ENCODE measurements at regions not wholly inside any gene's neighbourhood (a gene's known extent, or its start where the extent isn't known, plus 50 kb on each side); places are given as distances from the start of the nearest gene placed in this dataset.
"Not testable (repeated sequence)": the region's sequence is repeated elsewhere in the genome, so short reads cannot be mapped to it uniquely, and the experiment has no call there.

GRCh38 chr4:132694775-132695174 is 454.3 kb upstream of the PCDH10 start:
- H3K4me1 ChIP-seq (ENCODE audit: control insufficient read depth, insufficient read depth, low read length) = no peaks in the 10 kb centered on the region
- no peaks in the 10 kb centered on the region for H3K9me3 ChIP-seq (ENCODE audit: control insufficient read depth, insufficient read depth, low read length)
- no peaks in the 10 kb centered on the region for H3K27me3 ChIP-seq (ENCODE audit: control insufficient read depth, insufficient read depth, low read length)
- H3K9ac ChIP-seq (ENCODE audit: low read depth, low read length) = no peak overlapping the region
- H3K36me3 ChIP-seq (ENCODE audit: control insufficient read depth, insufficient read depth, low read length) = no peaks in the 10 kb centered on the region
- H3K4me3 ChIP-seq (ENCODE audit: low read depth, low read length) = no peak overlapping the region

GRCh38 chr4:132697505-132697904 is 451.6 kb upstream of the PCDH10 start:
- not testable (repeated sequence) for H3K4me1 ChIP-seq (ENCODE audit: control insufficient read depth, insufficient read depth, low read length); H3K36me3 ChIP-seq (ENCODE audit: control insufficient read depth, insufficient read depth, low read length); H3K9me3 ChIP-seq (ENCODE audit: control insufficient read depth, insufficient read depth, low read length); H3K4me3 ChIP-seq (ENCODE audit: low read depth, low read length); H3K9ac ChIP-seq (ENCODE audit: low read depth, low read length); H3K27me3 ChIP-seq (ENCODE audit: control insufficient read depth, insufficient read depth, low read length)

DNA sequence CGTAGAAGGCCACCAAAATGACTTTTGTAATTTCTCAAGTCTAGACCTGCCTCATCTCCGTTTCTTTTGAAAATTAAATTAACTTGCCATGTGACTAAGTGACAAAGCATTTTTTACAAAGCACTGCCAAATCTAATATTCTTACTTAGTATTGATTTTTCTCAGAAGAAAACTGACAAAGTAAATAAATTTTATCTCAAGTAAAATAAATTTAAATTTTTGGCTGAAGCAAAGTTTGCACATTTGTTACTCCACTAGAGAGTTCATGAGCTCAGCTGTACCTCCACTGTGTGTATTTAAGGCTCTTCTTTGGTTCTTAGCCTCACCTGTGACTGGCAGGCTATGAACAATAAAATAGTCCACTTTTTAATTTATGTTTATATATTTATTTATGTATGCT is 441.1 kb upstream of the PCDH10 start:
- H3K4me1 ChIP-seq (ENCODE audit: control insufficient read depth, insufficient read depth, low read length) = no peaks in the 10 kb centered on the region

DNA sequence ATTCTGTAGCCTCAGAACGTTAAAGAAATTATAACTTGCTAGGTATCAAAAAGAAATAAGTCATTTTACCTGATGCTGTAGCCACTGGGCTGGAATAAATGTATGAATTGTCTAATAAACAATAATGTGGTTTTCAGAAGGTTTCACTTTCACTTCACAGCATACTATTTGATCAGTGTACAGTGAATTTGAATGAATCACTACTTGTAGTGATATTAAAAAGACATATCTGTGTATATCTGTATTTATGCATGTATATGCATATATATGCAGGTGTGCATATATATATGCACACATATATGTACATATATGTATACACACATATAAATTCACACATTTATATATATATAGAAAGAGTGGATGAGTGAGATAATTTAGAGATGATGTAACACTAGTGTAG is 440.0 kb upstream of the PCDH10 start:
- H3K36me3 ChIP-seq (ENCODE audit: control insufficient read depth, insufficient read depth, low read length) = no peaks in the 10 kb centered on the region

More for the DNA sequence above, 441.1 kb upstream of the PCDH10 start:
- H3K9me3 ChIP-seq (ENCODE audit: control insufficient read depth, insufficient read depth, low read length) = no peaks in the 10 kb centered on the region
- no peaks in the 10 kb centered on the region for H3K27me3 ChIP-seq (ENCODE audit: control insufficient read depth, insufficient read depth, low read length)
- no peak overlapping the region for H3K9ac ChIP-seq (ENCODE audit: low read depth, low read length)
- no peak overlapping the region for H3K4me3 ChIP-seq (ENCODE audit: low read depth, low read length)
- H3K36me3 ChIP-seq (ENCODE audit: control insufficient read depth, insufficient read depth, low read length) = no peaks in the 10 kb centered on the region

DNA sequence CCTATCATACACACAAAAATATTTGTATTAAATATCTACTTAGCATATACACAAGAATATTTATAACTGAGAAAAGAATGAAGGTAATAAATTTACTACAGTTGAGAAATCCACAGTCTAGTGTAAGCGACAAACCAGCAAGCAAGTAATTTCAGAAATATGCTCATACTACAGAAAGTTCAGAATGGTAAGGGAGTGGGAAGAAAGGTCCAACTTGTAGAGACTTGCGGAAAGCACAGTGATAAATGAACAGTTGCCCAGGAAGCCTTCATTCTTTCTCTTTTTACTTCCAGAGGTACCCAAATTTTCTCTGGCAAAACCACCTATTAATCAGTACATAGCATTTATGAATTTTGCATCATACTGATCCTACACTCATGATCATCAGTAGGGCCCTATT is 438.1 kb upstream of the PCDH10 start:
- Histone ChIP-seq H3K36me3 (ENCODE audit: control insufficient read depth, insufficient read depth, low read length) (no peaks in the 10 kb centered on the region), H3K9ac (ENCODE audit: low read depth, low read length) (no peak overlapping the region), H3K4me1 (ENCODE audit: control insufficient read depth, insufficient read depth, low read length) (no peaks in the 10 kb centered on the region), H3K4me3 (ENCODE audit: low read depth, low read length) (no peak overlapping the region), H3K9me3 (ENCODE audit: control insufficient read depth, insufficient read depth, low read length) (no peaks in the 10 kb centered on the region), H3K27me3 (ENCODE audit: control insufficient read depth, insufficient read depth, low read length) (no peaks in the 10 kb centered on the region)

More for the DNA sequence above, 440.0 kb upstream of the PCDH10 start:
- no peak overlapping the region for H3K4me3 ChIP-seq (ENCODE audit: low read depth, low read length)
- no peaks in the 10 kb centered on the region for H3K27me3 ChIP-seq (ENCODE audit: control insufficient read depth, insufficient read depth, low read length)
- no peaks in the 10 kb centered on the region for H3K9me3 ChIP-seq (ENCODE audit: control insufficient read depth, insufficient read depth, low read length)
- no peak overlapping the region for H3K9ac ChIP-seq (ENCODE audit: low read depth, low read length)
- H3K4me1 ChIP-seq (ENCODE audit: control insufficient read depth, insufficient read depth, low read length) = no peaks in the 10 kb centered on the region

- no peak overlapping the region for H3K9ac ChIP-seq (ENCODE audit: low read depth, low read length)
- H3K27me3 ChIP-seq (ENCODE audit: control insufficient read depth, insufficient read depth, low read length) = no peaks in the 10 kb centered on the region
- H3K4me1 ChIP-seq (ENCODE audit: control insufficient read depth, insufficient read depth, low read length) = no peaks in the 10 kb centered on the region
- no peaks in the 10 kb centered on the region for H3K9me3 ChIP-seq (ENCODE audit: control insufficient read depth, insufficient read depth, low read length)
- H3K4me3 ChIP-seq (ENCODE audit: low read depth, low read length) = no peak overlapping the region
- H3K36me3 ChIP-seq (ENCODE audit: control insufficient read depth, insufficient read depth, low read length) = no peaks in the 10 kb centered on the region
Measured at GRCh38 chr4:132737344-132737743, 411.8 kb upstream of the PCDH10 start.

GRCh38 chr4:132759199-132759780 is 389.8 kb upstream of the PCDH10 start:
- Histone ChIP-seq H3K36me3 (ENCODE audit: control insufficient read depth, insufficient read depth, low read length) (no peaks in the 10 kb centered on the region), H3K4me3 (ENCODE audit: low read depth, low read length) (no peak overlapping the region), H3K4me1 (ENCODE audit: control insufficient read depth, insufficient read depth, low read length) (no peaks in the 10 kb centered on the region), H3K9me3 (ENCODE audit: control insufficient read depth, insufficient read depth, low read length) (no peaks in the 10 kb centered on the region), H3K27me3 (ENCODE audit: control insufficient read depth, insufficient read depth, low read length) (no peaks in the 10 kb centered on the region), H3K9ac (ENCODE audit: low read depth, low read length) (no peak overlapping the region)

DNA sequence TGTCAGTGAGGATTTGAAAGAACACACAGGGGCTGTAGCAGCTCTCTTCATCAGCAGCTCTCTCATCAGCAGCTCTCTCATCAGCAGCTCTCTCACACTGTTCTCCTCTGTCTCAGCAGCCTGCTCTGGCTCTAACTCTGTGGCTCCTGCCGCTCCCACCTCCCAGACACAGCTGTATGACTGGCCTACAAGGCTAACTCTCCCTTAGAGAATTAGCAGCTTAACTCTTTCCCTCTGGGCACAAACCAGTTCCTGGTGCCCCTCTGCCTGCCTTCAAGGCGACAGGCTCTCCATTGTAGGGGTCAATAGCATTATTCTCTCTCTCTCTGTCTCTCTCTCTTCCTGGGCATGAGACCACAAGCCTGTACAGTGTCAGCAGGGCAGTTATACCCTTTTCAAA is 385.6 kb upstream of the PCDH10 start:
- H3K4me3 ChIP-seq (ENCODE audit: low read depth, low read length) = no peak overlapping the region

DNA sequence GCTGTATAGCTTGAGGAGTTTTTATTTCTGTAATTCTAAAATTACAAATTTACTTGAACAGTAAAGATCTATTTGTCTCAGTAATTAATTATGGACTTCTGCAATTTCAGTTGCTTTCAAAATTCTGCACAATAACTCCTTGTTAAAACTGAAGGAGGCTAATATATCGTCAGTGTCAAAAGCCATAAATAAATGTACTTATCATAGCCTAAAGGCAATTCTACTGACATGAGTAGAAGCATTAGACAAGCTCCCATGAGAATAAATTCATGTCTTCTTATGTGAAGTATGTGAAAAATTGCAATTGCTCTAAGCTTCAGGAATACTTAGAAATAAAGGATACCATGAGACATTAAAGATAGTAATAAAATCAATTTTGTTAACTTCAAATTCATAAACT is 381.2 kb upstream of the PCDH10 start:
- Histone ChIP-seq H3K4me1 (ENCODE audit: control insufficient read depth, insufficient read depth, low read length) (no peaks in the 10 kb centered on the region), H3K9me3 (ENCODE audit: control insufficient read depth, insufficient read depth, low read length) (no peaks in the 10 kb centered on the region), H3K9ac (ENCODE audit: low read depth, low read length) (no peak overlapping the region), H3K4me3 (ENCODE audit: low read depth, low read length) (no peak overlapping the region), H3K36me3 (ENCODE audit: control insufficient read depth, insufficient read depth, low read length) (no peaks in the 10 kb centered on the region), H3K27me3 (ENCODE audit: control insufficient read depth, insufficient read depth, low read length) (no peaks in the 10 kb centered on the region)

More for the DNA sequence above, 385.6 kb upstream of the PCDH10 start:
- H3K9me3 ChIP-seq (ENCODE audit: control insufficient read depth, insufficient read depth, low read length) = no peaks in the 10 kb centered on the region
- H3K36me3 ChIP-seq (ENCODE audit: control insufficient read depth, insufficient read depth, low read length) = no peaks in the 10 kb centered on the region
- no peak overlapping the region for H3K9ac ChIP-seq (ENCODE audit: low read depth, low read length)
- no peaks in the 10 kb centered on the region for H3K4me1 ChIP-seq (ENCODE audit: control insufficient read depth, insufficient read depth, low read length)
- H3K27me3 ChIP-seq (ENCODE audit: control insufficient read depth, insufficient read depth, low read length) = no peaks in the 10 kb centered on the region

- H3K9me3 ChIP-seq (ENCODE audit: control insufficient read depth, insufficient read depth, low read length) = no peaks in the 10 kb centered on the region
- no peaks in the 10 kb centered on the region for H3K4me1 ChIP-seq (ENCODE audit: control insufficient read depth, insufficient read depth, low read length)
- no peak overlapping the region for H3K9ac ChIP-seq (ENCODE audit: low read depth, low read length)
- no peak overlapping the region for H3K4me3 ChIP-seq (ENCODE audit: low read depth, low read length)
- no peaks in the 10 kb centered on the region for H3K36me3 ChIP-seq (ENCODE audit: control insufficient read depth, insufficient read depth, low read length)
- H3K27me3 ChIP-seq (ENCODE audit: control insufficient read depth, insufficient read depth, low read length) = no peaks in the 10 kb centered on the region
Measured at GRCh38 chr4:132770776-132771175, 378.3 kb upstream of the PCDH10 start.

- H3K27me3 ChIP-seq (ENCODE audit: control insufficient read depth, insufficient read depth, low read length) = no peaks in the 10 kb centered on the region
- no peaks in the 10 kb centered on the region for H3K36me3 ChIP-seq (ENCODE audit: control insufficient read depth, insufficient read depth, low read length)
- H3K4me3 ChIP-seq (ENCODE audit: low read depth, low read length) = no peak overlapping the region
- H3K9me3 ChIP-seq (ENCODE audit: control insufficient read depth, insufficient read depth, low read length) = no peaks in the 10 kb centered on the region
- no peaks in the 10 kb centered on the region for H3K4me1 ChIP-seq (ENCODE audit: control insufficient read depth, insufficient read depth, low read length)
- H3K9ac ChIP-seq (ENCODE audit: low read depth, low read length) = no peak overlapping the region
Measured at GRCh38 chr4:132792310-132792709, 356.8 kb upstream of the PCDH10 start.

DNA sequence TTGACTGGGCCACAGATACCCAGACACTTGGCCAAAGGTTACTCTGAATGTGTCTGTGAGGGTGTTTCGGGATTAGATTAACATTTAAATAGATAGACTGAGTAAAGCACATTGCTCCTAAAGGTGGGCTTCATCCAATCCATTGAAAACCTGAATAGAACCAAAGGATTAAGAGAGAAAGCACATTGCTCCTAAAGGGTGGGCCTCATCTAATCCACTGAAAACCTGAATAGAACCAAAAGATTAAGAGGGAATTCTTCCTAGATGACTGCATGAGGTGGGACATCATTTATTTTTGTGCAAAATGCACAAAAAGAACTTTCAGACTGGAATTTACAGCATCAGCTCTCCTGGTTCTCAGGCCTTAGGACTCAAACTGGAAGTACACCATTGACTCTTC is 351.2 kb upstream of the PCDH10 start:
- no peaks in the 10 kb centered on the region for H3K4me1 ChIP-seq (ENCODE audit: control insufficient read depth, insufficient read depth, low read length)
- H3K4me3 ChIP-seq (ENCODE audit: low read depth, low read length) = no peak overlapping the region
- H3K9me3 ChIP-seq (ENCODE audit: control insufficient read depth, insufficient read depth, low read length) = no peaks in the 10 kb centered on the region
- H3K36me3 ChIP-seq (ENCODE audit: control insufficient read depth, insufficient read depth, low read length) = no peaks in the 10 kb centered on the region
- no peak overlapping the region for H3K9ac ChIP-seq (ENCODE audit: low read depth, low read length)
- H3K27me3 ChIP-seq (ENCODE audit: control insufficient read depth, insufficient read depth, low read length) = no peaks in the 10 kb centered on the region
